ENCODE measurements at regions not wholly inside any gene's neighbourhood (a gene's known extent, or its start where the extent isn't known, plus 50 kb on each side); places are given as distances from the start of the nearest gene placed in this dataset.

DNA sequence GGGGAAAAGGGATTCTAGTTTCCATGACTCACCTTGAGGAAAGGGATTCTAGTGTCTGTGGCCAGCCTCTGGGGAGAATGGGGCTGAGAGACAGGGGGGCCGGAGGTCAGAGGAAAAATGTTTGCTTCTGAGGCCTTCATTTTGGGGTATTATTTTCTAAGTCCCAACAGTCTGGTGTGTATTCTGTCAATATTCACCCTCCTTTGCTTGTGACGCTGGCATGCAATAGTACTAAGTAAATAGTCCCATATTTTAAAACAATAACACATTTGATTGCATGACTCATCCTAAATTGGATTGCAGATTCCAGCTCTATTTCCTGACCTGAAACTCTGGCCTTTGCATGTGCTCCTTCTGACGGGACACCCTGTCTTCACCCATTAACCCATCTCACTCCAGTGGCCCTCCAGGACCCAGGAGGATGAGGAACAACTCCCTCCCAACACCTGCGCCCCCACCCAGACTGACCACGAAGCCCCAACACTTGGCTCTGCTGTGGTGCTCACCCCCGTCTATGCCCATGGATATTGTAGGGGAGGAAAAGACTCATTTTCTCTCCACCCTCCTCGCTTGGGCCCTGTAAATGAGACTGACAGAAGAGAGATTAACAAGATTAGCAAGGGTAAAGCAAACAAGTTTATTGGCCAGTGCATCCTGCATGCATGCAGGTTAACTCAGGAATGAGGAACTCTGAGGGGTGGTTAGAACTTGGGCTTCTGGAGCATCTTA is 495.6 kb upstream of the KLF6 start:
- TF ChIP-seq EZH2 (IDR thresholded peaks at IDR 0.05; ENCODE audit: insufficient read depth, poor library complexity, severe bottlenecking) (no peak), EZH2phosphoT487 (IDR thresholded peaks at IDR 0.05; ENCODE audit: insufficient read depth, low read depth) (no peak)
